ENCODE measurements at regions not wholly inside any gene's neighbourhood (a gene's known extent, or its start where the extent isn't known, plus 50 kb on each side); places are given as distances from the start of the nearest gene placed in this dataset.

GRCh38 chr5:122545986-122546385 lies 228.9 kb upstream of the SNX2 start:
- intact Hi-C loops (cut with micrococcal nuclease), result no loop called here
- Histone ChIP-seq H3K79me2 (ENCODE audit: insufficient read depth, low read length) (no peaks in the 10 kb centered on the region), H3K4me2 (ENCODE audit: low read length) (no peak overlapping the region), H3K36me3 (ENCODE audit: control insufficient read depth in 1 of 2, insufficient read depth in 2 of 2, low read length in 2 of 2) (no peaks in the 10 kb centered on the region), H3K9me3 (ENCODE audit: control insufficient read depth in 1 of 2, insufficient read depth in 1 of 2, low read depth in 1 of 2, low read length in 2 of 2) (no peaks in the 10 kb centered on the region), H3K4me1 (ENCODE audit: control insufficient read depth in 1 of 2, insufficient read depth in 2 of 2, low read length in 2 of 2) (no peaks in the 10 kb centered on the region), H3K27ac (ENCODE audit: low read depth, low read length) (no peak overlapping the region), H2AFZ (ENCODE audit: low read depth, low read length, poor library complexity, severe bottlenecking) (no peak overlapping the region), H3K27me3 (ENCODE audit: insufficient read depth, low read length) (no peaks in the 10 kb centered on the region), H3K9me2 (ENCODE audit: insufficient read depth) (no peaks in the 10 kb centered on the region), H3K9ac (ENCODE audit: low read length) (no peak overlapping the region), H3K4me3 (replicated peaks in 1 of 2; ENCODE audit: low read depth in 1 of 2, low read length in 2 of 2) (no peak overlapping the region), H4K20me1 (ENCODE audit: insufficient read depth) (no peaks in the 10 kb centered on the region)
- POLR2A ChIA-PET, result no interaction called here
- RAD21 ChIA-PET (ENCODE audit: low non-redundant PET in 1 of 2, low total read pairs in 2 of 2, uncharacterized antibody in 2 of 2, unreplicated experiment in 2 of 2), result no interaction called here
- BruUV-seq (replicated peaks), result no TSS peak
- DNase-seq (ENCODE audit: low read depth, low spot score) (no peak), ATAC-seq (no peak)
- TF ChIP-seq REST (IDR thresholded peaks at IDR 0.05; ENCODE audit: low read depth) (no peak), EZH2 (IDR thresholded peaks at IDR 0.05) (no peak), CBX3 (IDR thresholded peaks at IDR 0.05; ENCODE audit: low read depth) (no peak), RAD21 (IDR thresholded peaks at IDR 0.05; ENCODE audit: low read depth) (no peak), CTCF (IDR thresholded peaks at IDR 0.05 in 2 of 3, conservative IDR thresholded peaks at IDR 0.05 in 1 of 3; ENCODE audit: borderline replicate concordance in 1 of 3, insufficient read depth in 1 of 3, low read depth in 2 of 3, low read length in 2 of 3) (no peak), SIN3A (IDR thresholded peaks at IDR 0.05; ENCODE audit: low read depth) (no peak), POLR2A (IDR thresholded peaks at IDR 0.05; ENCODE audit: borderline replicate concordance, extremely low read depth, insufficient read depth, insufficient read length) (no peak), YY1 (IDR thresholded peaks at IDR 0.05; ENCODE audit: extremely low read depth, insufficient replicate concordance, low read depth, low read length) (no peak), JUND (IDR thresholded peaks at IDR 0.05) (no peak), POLR2AphosphoS5 (IDR thresholded peaks at IDR 0.05; ENCODE audit: low read depth, low read length) (no peak), ELF1 (IDR thresholded peaks at IDR 0.05; ENCODE audit: borderline replicate concordance, low read depth) (no peak), MAX (IDR thresholded peaks at IDR 0.05) (no peak), SP1 (IDR thresholded peaks at IDR 0.05; ENCODE audit: low read depth) (no peak)
- CTCF ChIA-PET, result no interaction called here
